K562 (cell line): ENCODE measurements at regions not wholly inside any gene's neighbourhood (a gene's known extent, or its start where the extent isn't known, plus 50 kb on each side); places are given as distances from the start of the nearest gene placed in this dataset.

ENCODE experiments used
- ATAC-seq: fragments of 200-7000 bp; cut with Tn5 transposase; 3 replicates; pipeline ENCODE4 v1.9.1; 2020; ENCODE audit warnings: moderate library complexity
- BruUV-seq: library from RNA; stranded (reverse); fragments of 400-500 nt; replicated peaks from 2 replicates; lab custom pipeline; 2021; lab: Mats Ljungman, UMichigan
- CTCF ChIA-PET: fragments of 300-600 bp; formaldehyde crosslinking; extraction: SDS; loops from one replicate; lab custom pipeline; 2021; ENCODE audit warnings: low intra/inter-chr PET ratio; lab: Yijun Ruan, JAX
- POLR2A ChIA-PET: fragments of 300-600, 350-650 bp; sonication (Branson Sonifier 250); formaldehyde crosslinking; extraction: SDS; loops from one replicate; lab custom pipeline; 2021; ENCODE audit warnings: antibody characterized with exemption, inconsistent platforms; lab: Yijun Ruan, JAX
- DNase-seq, 4 experiments: peaks; one replicate each; pipeline versions ENCODE4 v3.0.0 to v3.0.0-alpha.2; 2011 to 2018; ENCODE audit warnings: low spot score in 3 of 4, mixed read lengths in 3 of 4; ENCODE audit errors: extremely low read depth in 1 of 4
- FAIRE-seq: peaks from 2 replicates; lab custom pipeline; 2011; peaks lifted over from hg19 to GRCh38; lab: Jason Lieb, UNC
- H2AFZ ChIP-seq: 2 replicates; pipeline ENCODE4 v1.6.0; 2011; ENCODE audit warnings: low read depth, low read length, control low read depth, inconsistent platforms
- H3K27ac ChIP-seq: fragments of 200-600 bp; 3 replicates; pipeline ENCODE4 v1.8.0; 2011; ENCODE audit warnings: low read depth, mild to moderate bottlenecking, control low read depth, inconsistent platforms, low read length, moderate library complexity, mixed read lengths; ENCODE audit errors: extremely low read depth
- H3K27me3 ChIP-seq, 2 experiments: fragments of 300-600 bp in 1 of 2; 2 replicates in 1 of 2; 3 replicates in 1 of 2; pipeline versions ENCODE4 v1.6.0 to v1.8.0; 2011; ENCODE audit warnings: inconsistent platforms in 2 of 2, low read length in 2 of 2, mild to moderate bottlenecking in 1 of 2, mixed read lengths in 1 of 2, moderate library complexity in 1 of 2; ENCODE audit not compliant: control insufficient read depth in 2 of 2, insufficient read depth in 2 of 2
- H3K36me3 ChIP-seq: fragments of 300-600 bp; 3 replicates; pipeline ENCODE4 v1.8.0; 2011; ENCODE audit warnings: mild to moderate bottlenecking, low read length, inconsistent platforms; ENCODE audit not compliant: control insufficient read depth, insufficient read depth
- H3K4me1 ChIP-seq, 2 experiments: fragments of 200-600 bp in 1 of 2; replicated peaks in 1 of 2; 2 replicates in 1 of 2; 3 replicates in 1 of 2; pipeline versions ENCODE4 v1.5.1 to v1.8.0; 2011; ENCODE audit warnings: inconsistent platforms in 2 of 2, low read length in 2 of 2, mild to moderate bottlenecking in 1 of 2, mixed read lengths in 1 of 2, moderate library complexity in 1 of 2; ENCODE audit not compliant: control insufficient read depth in 2 of 2, insufficient read depth in 2 of 2
- H3K4me2 ChIP-seq: 2 replicates; pipeline ENCODE4 v1.6.1; 2011; ENCODE audit warnings: low read length, control low read depth, inconsistent platforms, mixed read lengths; ENCODE audit not compliant: insufficient read depth
- H3K4me3 ChIP-seq: fragments of 200-600 bp; sonication (generic), shearing (Covaris generic); 2 replicates; pipeline ENCODE4 v1.5.1; 2016; ENCODE audit warnings: control low read depth, inconsistent platforms
- H3K79me2 ChIP-seq: fragments of 200-600 bp; 3 replicates; pipeline ENCODE4 v1.8.0; 2011; ENCODE audit warnings: low read length, inconsistent platforms; ENCODE audit not compliant: control insufficient read depth, insufficient read depth
- H3K9ac ChIP-seq, 2 experiments: 2 replicates each; pipeline versions ENCODE4 v1.6.0 to v1.6.1; 2011; ENCODE audit warnings: low read depth in 2 of 2, low read length in 2 of 2, control low read depth in 1 of 2, inconsistent platforms in 1 of 2, mild to moderate bottlenecking in 1 of 2, mixed read lengths in 1 of 2; ENCODE audit not compliant: insufficient read depth in 1 of 2
- H3K9me1 ChIP-seq: one replicate; pipeline ENCODE4 v1.6.0; 2011; ENCODE audit warnings: inconsistent platforms, mild to moderate bottlenecking, low read length, moderate library complexity; ENCODE audit not compliant: control insufficient read depth, insufficient read depth
- H3K9me3 ChIP-seq: replicated peaks from 2 replicates; pipeline ENCODE4 v1.5.1; 2011; ENCODE audit warnings: low read depth, low read length, inconsistent platforms; ENCODE audit not compliant: control insufficient read depth, insufficient read depth
- H4K20me1 ChIP-seq: replicated peaks from 2 replicates; pipeline ENCODE4 v1.6.1; 2011; ENCODE audit warnings: low read length, inconsistent platforms, mixed read lengths; ENCODE audit not compliant: control insufficient read depth, insufficient read depth
- CAMTA2 ChIP-seq: fragments of 250-450 bp; sonication (Bioruptor Pico); conservative IDR thresholded peaks from 2 replicates; pipeline ENCODE4 v1.5.1; 2022
- NFIC ChIP-seq: fragments of 450-650 bp; IDR thresholded peaks from 2 replicates; pipeline ENCODE4 v1.6.1; 2017; ENCODE audit warnings: mild to moderate bottlenecking, inconsistent platforms
- WGBS: fragments of 100-300 bp; shearing (Covaris generic); methylation state at CpG from one replicate; pipeline ENCODE4 v1.1.6; 2016; ENCODE audit warnings: low coverage, mixed read lengths; ENCODE audit not compliant: insufficient coverage; ENCODE audit errors: missing lambda C conversion rate; 5-methylcytosine and 5-hydroxymethylcytosine counted together
- in situ Hi-C: fragments of 300-500 bp; cut with MboI; formaldehyde crosslinking; loops from 4 replicates; pipeline ENCODE4 v1.15.0; 2018; ENCODE audit warnings: inconsistent platforms, mixed read lengths
- intact Hi-C: fragments of 100-400 bp; cut with micrococcal nuclease; formaldehyde crosslinking; loops from 2 replicates; pipeline ENCODE4 v1.14.2; 2022
- TF ChIP-seq, protein P1 (sequence below): IDR thresholded peaks from 2 replicates; pipeline ENCODE4 v1.6.1; 2012; ENCODE audit warnings: low read depth, low read length, improper control_type of control experiment, borderline replicate concordance
- TF ChIP-seq, protein P2 (sequence below): fragments of 250-450 bp; sonication (Bioruptor Pico); IDR thresholded peaks from 2 replicates; pipeline ENCODE4 v1.5.1; 2021; ENCODE audit warnings: mild to moderate bottlenecking

DNA sequence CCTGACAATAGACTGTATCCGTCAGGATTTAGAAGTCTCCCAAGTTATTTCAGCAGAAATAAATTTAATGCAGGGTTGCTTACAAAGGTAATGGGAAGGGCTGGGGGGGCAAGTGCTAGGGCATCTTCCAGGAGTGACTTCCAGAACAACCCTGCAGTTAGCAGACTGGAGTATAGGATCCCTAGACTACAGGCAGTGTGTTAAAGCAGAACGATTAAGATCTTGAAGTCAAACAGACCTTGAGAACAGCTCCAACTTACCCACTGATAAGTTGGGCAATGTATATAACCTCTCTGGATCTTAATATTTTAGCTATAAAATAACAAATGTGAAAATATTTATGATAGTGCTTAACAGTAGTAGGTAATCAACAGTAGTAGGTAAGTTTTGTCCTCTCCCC is 113.6 kb upstream of the LIFR start:
- ATAC-seq (no peak), FAIRE-seq (no peak), DNase-seq (no peak)
- no peak overlapping the region for H3K27ac ChIP-seq
- H3K27me3 ChIP-seq: no peaks in the 10 kb centered on the region; a peak in 1 of 5 replicates
- WGBS: 4% methylated on average over 2 of the region's 2 CpGs
- intact Hi-C loops: no loop called here
- no TSS peak for BruUV-seq
- H3K9me1 ChIP-seq: no peaks in the 10 kb centered on the region
- no peak overlapping the region for H3K9ac ChIP-seq
- no peak overlapping the region for H3K4me2 ChIP-seq
- POLR2A ChIA-PET: interaction anchor here (0.9 kb wide), 1 partner anchor 13 kb away, joined by 4 read pairs; no protein-coding TSS in a partner anchor
- no peaks in the 10 kb centered on the region for H4K20me1 ChIP-seq
- H3K79me2 ChIP-seq: no peaks in the 10 kb centered on the region
- TF ChIP-seq, protein P1, sequence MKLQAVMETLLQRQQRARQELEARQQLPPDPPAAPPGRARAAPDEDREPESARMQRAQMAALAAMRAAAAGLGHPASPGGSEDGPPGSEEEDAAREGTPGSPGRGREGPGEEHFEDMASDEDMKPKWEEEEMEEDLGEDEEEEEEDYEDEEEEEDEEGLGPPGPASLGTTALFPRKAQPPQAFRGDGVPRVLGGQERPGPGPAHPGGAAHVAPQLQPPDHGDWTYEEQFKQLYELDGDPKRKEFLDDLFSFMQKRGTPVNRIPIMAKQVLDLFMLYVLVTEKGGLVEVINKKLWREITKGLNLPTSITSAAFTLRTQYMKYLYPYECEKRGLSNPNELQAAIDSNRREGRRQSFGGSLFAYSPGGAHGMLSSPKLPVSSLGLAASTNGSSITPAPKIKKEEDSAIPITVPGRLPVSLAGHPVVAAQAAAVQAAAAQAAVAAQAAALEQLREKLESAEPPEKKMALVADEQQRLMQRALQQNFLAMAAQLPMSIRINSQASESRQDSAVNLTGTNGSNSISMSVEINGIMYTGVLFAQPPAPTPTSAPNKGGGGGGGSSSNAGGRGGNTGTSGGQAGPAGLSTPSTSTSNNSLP: no peak
- TF ChIP-seq, protein P2, sequence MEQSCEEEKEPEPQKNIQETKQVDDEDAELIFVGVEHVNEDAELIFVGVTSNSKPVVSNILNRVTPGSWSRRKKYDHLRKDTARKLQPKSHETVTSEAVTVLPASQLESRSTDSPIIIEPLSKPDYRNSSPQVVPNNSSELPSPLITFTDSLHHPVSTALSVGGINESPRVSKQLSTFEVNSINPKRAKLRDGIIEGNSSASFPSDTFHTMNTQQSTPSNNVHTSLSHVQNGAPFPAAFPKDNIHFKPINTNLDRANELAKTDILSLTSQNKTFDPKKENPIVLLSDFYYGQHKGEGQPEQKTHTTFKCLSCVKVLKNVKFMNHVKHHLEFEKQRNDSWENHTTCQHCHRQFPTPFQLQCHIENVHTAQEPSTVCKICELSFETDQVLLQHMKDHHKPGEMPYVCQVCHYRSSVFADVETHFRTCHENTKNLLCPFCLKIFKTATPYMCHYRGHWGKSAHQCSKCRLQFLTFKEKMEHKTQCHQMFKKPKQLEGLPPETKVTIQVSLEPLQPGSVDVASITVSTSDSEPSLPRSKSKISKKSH: no peak
- TF ChIP-seq NFIC (no peak), CAMTA2 (CRISPR knock-in tag) (no peak)
- H3K36me3 ChIP-seq: no peaks in the 10 kb centered on the region
- in situ Hi-C loops: no loop called here
- CTCF ChIA-PET: no interaction called here
- no peak overlapping the region for H3K4me3 ChIP-seq
- H2AFZ ChIP-seq: no peak overlapping the region
- no peaks in the 10 kb centered on the region for H3K9me3 ChIP-seq
- no peaks in the 10 kb centered on the region; a peak in 1 of 5 replicates for H3K4me1 ChIP-seq
